Ovary (tissue), 3 donors: ENCODE measurements at regions not wholly inside any gene's neighbourhood (a gene's known extent, or its start where the extent isn't known, plus 50 kb on each side); places are given as distances from the start of the nearest gene placed in this dataset.

Experiments used
- EP300 ChIP-seq: sonication (generic); formaldehyde crosslinking; IDR thresholded peaks from one replicate; pipeline ENCODE4 v1.6.1; 2017; ENCODE audit warnings: antibody characterized with exemption
- TF ChIP-seq, protein P1 (sequence below), 3 donors: fragments of 450-650 bp in 2 of 3; fragments of 200-600 bp in 1 of 3; IDR thresholded peaks; one replicate each; pipeline versions ENCODE4 v1.5.1 to v1.8.0; 2016 to 2022; ENCODE audit warnings: antibody characterized with exemption in 3 of 3, mild to moderate bottlenecking in 1 of 3
- donor health status: DM: no; HTN: no; CAD: no.

DNA sequence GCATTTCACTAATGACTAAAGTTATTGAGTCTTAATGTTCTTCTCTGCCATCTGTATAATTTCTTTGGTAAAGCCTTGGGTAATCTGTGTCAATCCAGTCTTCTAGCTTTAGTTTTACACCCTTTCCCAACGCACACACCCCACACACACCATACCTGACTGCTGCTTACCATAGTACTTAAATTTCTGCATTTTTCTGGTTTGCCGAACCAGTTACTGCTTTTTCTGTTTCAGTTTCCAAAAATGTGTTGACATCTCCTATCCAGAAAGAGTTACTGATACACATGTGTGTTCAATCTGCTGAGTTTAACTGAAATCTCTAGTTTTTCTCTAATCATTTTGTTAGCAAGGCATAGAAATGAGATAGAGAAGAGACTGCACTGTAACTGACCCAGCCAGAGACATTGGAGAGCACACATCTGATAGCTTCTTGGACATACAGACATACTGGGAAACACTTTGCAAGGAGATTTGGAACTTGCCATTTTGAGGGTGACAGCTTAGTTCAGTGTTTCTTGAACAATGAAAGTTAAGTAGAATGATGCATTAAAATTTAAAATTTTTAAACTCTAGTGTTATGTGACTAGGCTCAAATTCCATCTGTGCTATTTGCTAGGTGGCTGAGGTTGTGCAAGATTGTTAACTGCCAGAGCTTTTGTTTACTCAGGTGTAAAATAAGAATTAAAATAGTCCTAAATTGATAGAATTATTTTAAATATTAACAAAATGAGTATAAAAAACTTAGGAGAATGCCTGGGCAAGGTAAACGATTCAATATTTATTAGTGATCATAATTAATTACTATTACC, 807.6 kb downstream of the DNAJB9 start:
- TF ChIP-seq, protein P1, sequence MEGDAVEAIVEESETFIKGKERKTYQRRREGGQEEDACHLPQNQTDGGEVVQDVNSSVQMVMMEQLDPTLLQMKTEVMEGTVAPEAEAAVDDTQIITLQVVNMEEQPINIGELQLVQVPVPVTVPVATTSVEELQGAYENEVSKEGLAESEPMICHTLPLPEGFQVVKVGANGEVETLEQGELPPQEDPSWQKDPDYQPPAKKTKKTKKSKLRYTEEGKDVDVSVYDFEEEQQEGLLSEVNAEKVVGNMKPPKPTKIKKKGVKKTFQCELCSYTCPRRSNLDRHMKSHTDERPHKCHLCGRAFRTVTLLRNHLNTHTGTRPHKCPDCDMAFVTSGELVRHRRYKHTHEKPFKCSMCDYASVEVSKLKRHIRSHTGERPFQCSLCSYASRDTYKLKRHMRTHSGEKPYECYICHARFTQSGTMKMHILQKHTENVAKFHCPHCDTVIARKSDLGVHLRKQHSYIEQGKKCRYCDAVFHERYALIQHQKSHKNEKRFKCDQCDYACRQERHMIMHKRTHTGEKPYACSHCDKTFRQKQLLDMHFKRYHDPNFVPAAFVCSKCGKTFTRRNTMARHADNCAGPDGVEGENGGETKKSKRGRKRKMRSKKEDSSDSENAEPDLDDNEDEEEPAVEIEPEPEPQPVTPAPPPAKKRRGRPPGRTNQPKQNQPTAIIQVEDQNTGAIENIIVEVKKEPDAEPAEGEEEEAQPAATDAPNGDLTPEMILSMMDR (IDR thresholded peaks at IDR 0.05) = no peak
- TF ChIP-seq EP300 = no peak
